Thyroid gland (tissue), 4 donors: ENCODE measurements at regions not wholly inside any gene's neighbourhood (a gene's known extent, or its start where the extent isn't known, plus 50 kb on each side); places are given as distances from the start of the nearest gene placed in this dataset.

Source experiments
- DNase-seq, 2 donors: peaks; one replicate each; pipeline ENCODE4 v3.0.0-alpha.2; 2019
- H3K27ac ChIP-seq, 3 donors: fragments of 200-600 bp; sonication (generic); 1 replicate in 2 of 3; 2 replicates in 1 of 3; pipeline ENCODE4 v1.5.1; 2016 to 2019; ENCODE audit warnings: mild to moderate bottlenecking in 1 of 3, moderate library complexity in 1 of 3
- H3K27me3 ChIP-seq: fragments of 200-600 bp; sonication (generic); one replicate; pipeline ENCODE4 v1.5.1; 2019
- H3K36me3 ChIP-seq, 2 donors: fragments of 200-600 bp; sonication (generic); one replicate each; pipeline ENCODE4 v1.5.1; 2016 to 2019
- H3K4me1 ChIP-seq, 2 donors: fragments of 200-600 bp; sonication (generic); one replicate each; pipeline ENCODE4 v1.5.1; 2017 to 2019
- H3K4me3 ChIP-seq, 3 donors: fragments of 200-600 bp; sonication (generic); replicated peaks in 1 of 3; 1 replicate in 2 of 3; 2 replicates in 1 of 3; pipeline ENCODE4 v1.5.1; 2016; ENCODE audit warnings: mild to moderate bottlenecking in 1 of 3
- H3K9me3 ChIP-seq: fragments of 200-600 bp; sonication (generic); one replicate; pipeline ENCODE4 v1.5.1; 2017
- POLR2A ChIP-seq, 2 donors: fragments of 450-650 bp; IDR thresholded peaks; one replicate each; pipeline ENCODE4 v1.6.1; 2017; ENCODE audit warnings: antibody characterized with exemption in 2 of 2, mild to moderate bottlenecking in 2 of 2, moderate library complexity in 1 of 2
- WGBS, 2 donors: methylation state at CpG; one replicate each; pipeline ENCODE4 v1.1.5; 2017; 5-methylcytosine and 5-hydroxymethylcytosine counted together
- intact Hi-C: fragments of 100-400 bp; cut with DNase I; formaldehyde crosslinking; loops from one replicate; pipeline ENCODE4 v1.15.1; 2023
- TF ChIP-seq, protein P1 (sequence below), 6 experiments: fragments of 200-600 bp in 3 of 6; fragments of 450-650 bp in 3 of 6; sonication (generic) in 3 of 6; IDR thresholded peaks; one replicate each; pipeline ENCODE4 v1.5.1; 2016 to 2019; ENCODE audit warnings: antibody characterized with exemption in 6 of 6, mild to moderate bottlenecking in 2 of 6, inconsistent platforms in 1 of 6, moderate library complexity in 1 of 6

DNA sequence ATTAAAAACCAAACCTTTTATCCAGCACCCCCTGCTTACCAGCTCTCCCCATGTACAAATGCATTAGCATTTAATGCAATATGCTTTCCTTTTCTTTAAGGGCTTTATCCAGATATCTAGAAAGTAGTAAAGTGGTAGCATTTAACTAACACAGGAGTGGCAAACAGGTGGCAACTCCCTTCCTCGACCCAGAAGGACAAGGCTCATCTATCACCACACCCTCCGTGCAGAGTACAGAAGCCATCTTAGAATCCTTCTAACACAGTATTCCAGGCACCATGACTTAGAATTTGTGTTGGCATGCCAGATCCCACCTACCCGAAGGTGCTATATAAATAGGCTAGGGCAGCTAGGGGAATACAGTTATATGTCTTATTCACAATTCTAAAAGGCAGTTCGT, 148.6 kb upstream of the NSMCE3 start:
- DNase-seq = no peak
- intact Hi-C loops = no loop called here
- Histone ChIP-seq H3K4me3 (no peak overlapping the region), H3K4me1 (no peaks in the 10 kb centered on the region), H3K27ac (no peak overlapping the region), H3K9me3 (no peaks in the 10 kb centered on the region), H3K36me3 (no peaks in the 10 kb centered on the region), H3K27me3 (no peaks in the 10 kb centered on the region)
- 90 to 94% methylated on average over 4 of the region's 4 CpGs for WGBS, 2 donors
- TF ChIP-seq, protein P1, sequence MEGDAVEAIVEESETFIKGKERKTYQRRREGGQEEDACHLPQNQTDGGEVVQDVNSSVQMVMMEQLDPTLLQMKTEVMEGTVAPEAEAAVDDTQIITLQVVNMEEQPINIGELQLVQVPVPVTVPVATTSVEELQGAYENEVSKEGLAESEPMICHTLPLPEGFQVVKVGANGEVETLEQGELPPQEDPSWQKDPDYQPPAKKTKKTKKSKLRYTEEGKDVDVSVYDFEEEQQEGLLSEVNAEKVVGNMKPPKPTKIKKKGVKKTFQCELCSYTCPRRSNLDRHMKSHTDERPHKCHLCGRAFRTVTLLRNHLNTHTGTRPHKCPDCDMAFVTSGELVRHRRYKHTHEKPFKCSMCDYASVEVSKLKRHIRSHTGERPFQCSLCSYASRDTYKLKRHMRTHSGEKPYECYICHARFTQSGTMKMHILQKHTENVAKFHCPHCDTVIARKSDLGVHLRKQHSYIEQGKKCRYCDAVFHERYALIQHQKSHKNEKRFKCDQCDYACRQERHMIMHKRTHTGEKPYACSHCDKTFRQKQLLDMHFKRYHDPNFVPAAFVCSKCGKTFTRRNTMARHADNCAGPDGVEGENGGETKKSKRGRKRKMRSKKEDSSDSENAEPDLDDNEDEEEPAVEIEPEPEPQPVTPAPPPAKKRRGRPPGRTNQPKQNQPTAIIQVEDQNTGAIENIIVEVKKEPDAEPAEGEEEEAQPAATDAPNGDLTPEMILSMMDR (IDR thresholded peaks at IDR 0.05) = no peak
- TF ChIP-seq POLR2A (IDR thresholded peaks at IDR 0.05) = no peak

DNA sequence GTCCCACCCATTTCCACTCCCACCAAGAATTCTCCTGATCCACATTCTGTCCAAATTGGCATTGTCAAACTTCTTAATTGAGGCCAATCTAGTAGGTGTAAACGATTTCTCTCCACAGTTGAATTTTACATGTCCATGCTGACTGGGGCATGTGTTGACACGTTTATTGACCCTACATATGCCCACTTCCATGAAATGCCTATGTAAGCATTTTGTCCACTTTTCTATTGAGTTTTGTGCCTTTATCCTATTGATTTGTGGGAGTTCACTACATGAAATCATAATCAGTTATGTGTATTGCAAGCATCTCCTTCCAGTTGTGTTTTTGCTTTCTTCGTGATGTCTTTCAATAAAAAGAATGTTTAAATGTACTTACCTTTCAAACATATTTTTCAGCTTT, 141.7 kb upstream of the NSMCE3 start:
- no peak overlapping the region for H3K4me3 ChIP-seq
- H3K9me3 ChIP-seq = no peaks in the 10 kb centered on the region
- TF ChIP-seq POLR2A (IDR thresholded peaks at IDR 0.05) = no peak
- H3K4me1 ChIP-seq = peaks cover 8 to 16% of the 10 kb centered on the region in 2 donors
- no peaks in the 10 kb centered on the region for H3K36me3 ChIP-seq
- 93 to 94% methylated on average over 3 of the region's 3 CpGs for WGBS, 2 donors
- no peaks in the 10 kb centered on the region for H3K27me3 ChIP-seq
- no peak overlapping the region for H3K27ac ChIP-seq
- intact Hi-C loops = no loop called here
- DNase-seq = no peak

DNA sequence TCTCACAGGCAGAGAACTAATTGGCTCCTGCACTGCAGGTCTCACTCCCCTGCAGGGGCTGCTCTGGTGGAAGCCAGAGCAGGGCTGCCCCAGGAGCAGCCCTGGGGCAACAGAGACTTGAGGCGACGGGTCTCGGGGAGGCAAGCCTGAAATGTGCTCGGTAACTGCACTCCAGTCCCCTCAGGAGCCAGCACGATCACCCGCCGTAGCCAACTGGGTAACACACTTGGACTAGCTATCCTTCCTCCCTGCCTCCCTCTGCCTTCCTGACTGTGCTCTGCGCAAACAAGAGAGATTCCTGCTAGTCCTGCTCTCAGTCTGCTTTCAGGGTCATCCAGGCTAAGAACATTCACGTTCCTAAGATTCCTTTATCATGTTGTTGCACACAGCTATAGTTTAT, 140.7 kb upstream of the NSMCE3 start:
- intact Hi-C loops = no loop called here
- peaks cover 11 to 25% of the 10 kb centered on the region in 2 donors for H3K4me1 ChIP-seq
- H3K4me3 ChIP-seq = no peak overlapping the region
- H3K27ac ChIP-seq = peak overlapping the region; percentile 28 to 76 (median 44)
- 26 to 49% methylated on average over 9 of the region's 9 CpGs for WGBS, 2 donors
- peak; percentile 54 to 70 for DNase-seq
- no peaks in the 10 kb centered on the region for H3K36me3 ChIP-seq
- TF ChIP-seq, protein P1 (IDR thresholded peaks at IDR 0.05) = no peak
- peak in 1 of 2 donors; percentile 35 for TF ChIP-seq POLR2A (IDR thresholded peaks at IDR 0.05)
- no peaks in the 10 kb centered on the region for H3K9me3 ChIP-seq
- H3K27me3 ChIP-seq = no peaks in the 10 kb centered on the region

DNA sequence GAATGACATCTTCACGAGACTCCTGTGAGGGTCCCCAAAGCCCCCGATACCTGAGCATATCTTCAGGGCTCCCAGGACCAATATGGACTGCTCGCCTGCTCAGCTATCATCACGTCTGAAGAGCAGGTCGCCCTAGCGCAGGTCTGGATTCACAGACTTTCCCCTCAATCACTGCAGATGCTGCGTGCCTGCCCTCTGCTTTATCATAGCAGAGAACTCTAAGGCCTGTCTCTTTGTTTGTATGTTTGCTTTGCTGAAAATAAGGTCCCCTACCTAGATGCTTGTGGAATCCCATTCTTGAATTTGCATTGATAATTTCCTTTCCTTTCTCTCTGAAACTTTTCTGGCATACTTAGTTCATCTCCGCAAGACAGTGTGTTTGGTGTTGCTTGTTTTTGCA, 140.3 kb upstream of the NSMCE3 start:
- TF ChIP-seq, protein P1 (IDR thresholded peaks at IDR 0.05) = no peak
- TF ChIP-seq POLR2A (IDR thresholded peaks at IDR 0.05) = no peak
- 83 to 86% methylated on average over 8 of the region's 8 CpGs for WGBS, 2 donors
- no peak overlapping the region for H3K4me3 ChIP-seq
- H3K36me3 ChIP-seq = no peaks in the 10 kb centered on the region
- H3K27me3 ChIP-seq = no peaks in the 10 kb centered on the region
- H3K9me3 ChIP-seq = no peaks in the 10 kb centered on the region
- intact Hi-C loops = no loop called here
- peak overlapping the region; percentile 28 to 76 (median 44) for H3K27ac ChIP-seq
- DNase-seq = no peak
- peaks cover 11 to 27% of the 10 kb centered on the region in 2 donors for H3K4me1 ChIP-seq

DNA sequence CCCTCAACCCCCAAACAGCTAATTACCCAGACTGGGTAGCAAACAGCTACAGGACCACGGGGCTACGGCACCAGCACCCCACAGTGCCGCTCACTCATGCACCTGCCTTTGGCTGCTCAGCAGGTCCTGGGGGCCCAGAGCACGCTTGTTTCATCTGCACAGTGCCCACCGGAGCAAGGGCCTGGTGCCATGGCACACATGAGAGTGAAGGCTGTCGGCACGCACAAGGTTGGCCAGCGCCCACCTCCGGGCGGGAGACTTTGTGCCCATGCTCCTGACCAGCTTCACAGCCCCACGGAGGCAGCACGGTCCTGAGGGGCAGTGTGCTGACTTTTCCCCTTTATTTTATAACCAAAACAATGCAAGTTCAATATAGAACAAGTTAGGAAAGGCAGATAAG, 135.9 kb upstream of the NSMCE3 start:
- 87 to 95% methylated on average over 8 to 12 of the region's 12 CpGs for WGBS, 2 donors
- peak overlapping the region; percentile 19 to 91 (median 68) for H3K27ac ChIP-seq
- H3K36me3 ChIP-seq = no peaks in the 10 kb centered on the region
- no peaks in the 10 kb centered on the region for H3K9me3 ChIP-seq
- H3K27me3 ChIP-seq = no peaks in the 10 kb centered on the region
- H3K4me3 ChIP-seq = no peak overlapping the region
- intact Hi-C loops = no loop called here
- TF ChIP-seq, protein P1 (IDR thresholded peaks at IDR 0.05) = no peak
- no peak for TF ChIP-seq POLR2A (IDR thresholded peaks at IDR 0.05)
- H3K4me1 ChIP-seq = peaks cover 47 to 61% of the 10 kb centered on the region in 2 donors
- DNase-seq = no peak

DNA sequence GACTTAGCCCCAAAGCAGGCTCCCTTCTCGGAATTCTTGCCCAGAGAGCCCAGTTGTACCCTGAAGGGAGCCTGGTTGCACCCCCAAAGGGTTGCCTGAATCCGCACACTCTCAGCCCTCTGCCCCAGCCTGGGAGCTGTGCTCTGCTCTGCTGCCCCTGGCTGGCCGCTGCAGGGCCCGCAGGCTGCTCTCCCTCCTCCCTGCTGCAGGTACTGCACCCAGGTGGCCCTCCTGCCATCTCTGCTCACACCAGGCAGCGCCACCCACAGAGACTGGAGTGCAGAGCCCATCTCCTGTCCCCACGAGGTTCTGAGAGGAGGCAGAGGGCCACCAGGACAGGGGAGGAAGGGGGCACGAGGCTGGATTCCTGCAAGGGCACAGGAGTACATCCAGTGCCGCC, 134.2 kb upstream of the NSMCE3 start:
- no peaks in the 10 kb centered on the region for H3K27me3 ChIP-seq
- no peaks in the 10 kb centered on the region for H3K9me3 ChIP-seq
- H3K27ac ChIP-seq = peak overlapping the region; percentile 54 to 91 (median 66)
- 31 to 49% methylated on average over 4 to 8 of the region's 8 CpGs for WGBS, 2 donors
- no peaks in the 10 kb centered on the region for H3K36me3 ChIP-seq
- TF ChIP-seq POLR2A (IDR thresholded peaks at IDR 0.05) = no peak
- TF ChIP-seq, protein P1 (IDR thresholded peaks at IDR 0.05) = peak in 5 of 6 experiments; percentile 36 to 75 (median 62)
- DNase-seq = peak; percentile 84 to 87
- intact Hi-C loops = no loop called here
- no peak overlapping the region for H3K4me3 ChIP-seq
- H3K4me1 ChIP-seq = peaks cover 40 to 54% of the 10 kb centered on the region in 2 donors
